Natural killer cell (primary cell): ENCODE measurements at regions not wholly inside any gene's neighbourhood (a gene's known extent, or its start where the extent isn't known, plus 50 kb on each side); places are given as distances from the start of the nearest gene placed in this dataset.

Source experiments
- ATAC-seq, 3 donors: fragments of 150-1000 bp in 2 of 3; fragments of 200-7000 bp in 1 of 3; cut with Tn5 transposase; 1 replicate in 1 of 3; 2 replicates in 2 of 3; pipeline ENCODE4 v1.10.0; 2021; ENCODE audit warnings: mild to moderate bottlenecking in 2 of 3, moderate library complexity in 2 of 3
- DNase-seq, 2 donors: peaks; one replicate each; pipeline versions ENCODE4 v3.0.0 to v3.0.0-alpha.2; 2013 to 2021; ENCODE audit warnings: mixed read lengths in 1 of 2
- H3K27ac ChIP-seq: one replicate; pipeline ENCODE4 v1.5.1; 2013; ENCODE audit warnings: mild to moderate bottlenecking, low read length
- H3K27me3 ChIP-seq: one replicate; pipeline ENCODE4 v1.6.1; 2013; ENCODE audit warnings: low read length; ENCODE audit not compliant: control insufficient read depth, insufficient read depth
- H3K36me3 ChIP-seq: one replicate; pipeline ENCODE4 v1.6.1; 2013; ENCODE audit warnings: low read length; ENCODE audit not compliant: control insufficient read depth, insufficient read depth
- H3K4me1 ChIP-seq: one replicate; pipeline ENCODE4 v1.6.1; 2013; ENCODE audit warnings: low read length; ENCODE audit not compliant: control insufficient read depth, insufficient read depth
- H3K4me3 ChIP-seq: one replicate; pipeline ENCODE4 v1.5.1; 2013; ENCODE audit warnings: low read length
- H3K9me3 ChIP-seq: one replicate; pipeline ENCODE4 v1.6.1; 2013; ENCODE audit warnings: low read length; ENCODE audit not compliant: control insufficient read depth, insufficient read depth
- H3K27ac Mint-ChIP-seq, 2 donors: one replicate each; pipeline ENCODE4 v1.8.0; 2022; ENCODE audit warnings: mild to moderate bottlenecking in 2 of 2, mixed read lengths in 2 of 2, moderate library complexity in 1 of 2
- H3K27me3 Mint-ChIP-seq, 2 donors: one replicate each; pipeline ENCODE4 v1.8.0; 2022; ENCODE audit warnings: low read depth in 2 of 2, mixed read lengths in 2 of 2
- H3K36me3 Mint-ChIP-seq: one replicate; pipeline ENCODE4 v1.8.0; 2022; ENCODE audit warnings: mixed read lengths
- H3K4me1 Mint-ChIP-seq, 2 donors: one replicate each; pipeline ENCODE4 v1.8.0; 2022; ENCODE audit warnings: mixed read lengths in 2 of 2
- H3K4me3 Mint-ChIP-seq: one replicate; pipeline ENCODE4 v1.8.0; 2022; ENCODE audit warnings: mild to moderate bottlenecking, moderate library complexity, mixed read lengths
- H3K9me3 Mint-ChIP-seq, 2 donors: one replicate each; pipeline ENCODE4 v1.8.0; 2022; ENCODE audit warnings: mixed read lengths in 2 of 2
- CTCF ChIP-seq: fragments of 200-600 bp; IDR thresholded peaks from one replicate; pipeline ENCODE4 v1.8.0; 2022; ENCODE audit warnings: antibody characterized with exemption
- WGBS: methylation state at CpG from one replicate; pipeline ENCODE4 v1.1.7; 2013; ENCODE audit warnings: missing lambda C conversion rate; ENCODE audit not compliant: insufficient coverage; 5-methylcytosine and 5-hydroxymethylcytosine counted together
- intact Hi-C: fragments of 100-400 bp; cut with micrococcal nuclease; formaldehyde crosslinking; loops from one replicate; pipeline ENCODE4 v1.14.2; 2022

- Histone ChIP-seq H3K27me3 (no peaks in the 10 kb centered on the region), H3K27ac (no peak overlapping the region), H3K9me3 (no peaks in the 10 kb centered on the region), H3K36me3 (no peaks in the 10 kb centered on the region), H3K4me1 (no peaks in the 10 kb centered on the region), H3K4me3 (no peak overlapping the region)
- peaks cover 0 to 3% of the 10 kb centered on the region in 2 donors for H3K27me3 Mint-ChIP-seq
- TF ChIP-seq CTCF = no peak
- H3K4me3 Mint-ChIP-seq = no peak overlapping the region
- H3K27ac Mint-ChIP-seq = no peak overlapping the region
- H3K36me3 Mint-ChIP-seq = no peaks in the 10 kb centered on the region
- 89% methylated on average over 4 of the region's 4 CpGs for WGBS
- DNase-seq = no peak
- H3K4me1 Mint-ChIP-seq = no peaks in the 10 kb centered on the region
- H3K9me3 Mint-ChIP-seq = no peaks in the 10 kb centered on the region
- ATAC-seq = no peak
- intact Hi-C loops = no loop called here
Measured at GRCh38 chr6:166684170-166684569, 57.1 kb upstream of the RPS6KA2 start.

GRCh38 chr6:166683477-166683876 is 56.4 kb upstream of the RPS6KA2 start:
- WGBS = 92% methylated on average over 10 of the region's 10 CpGs
- Histone ChIP-seq H3K4me3 (no peak overlapping the region), H3K27me3 (no peaks in the 10 kb centered on the region), H3K36me3 (no peaks in the 10 kb centered on the region), H3K4me1 (no peaks in the 10 kb centered on the region), H3K27ac (no peak overlapping the region), H3K9me3 (no peaks in the 10 kb centered on the region)
- DNase-seq (no peak), ATAC-seq (no peak)
- Mint-ChIP-seq H3K36me3 (no peaks in the 10 kb centered on the region), H3K9me3 (no peaks in the 10 kb centered on the region), H3K27me3 (peaks cover 0 to 3% of the 10 kb centered on the region in 2 donors), H3K27ac (no peak overlapping the region), H3K4me3 (no peak overlapping the region), H3K4me1 (no peaks in the 10 kb centered on the region)
- intact Hi-C loops = no loop called here
- TF ChIP-seq CTCF = no peak

GRCh38 chr6:166679566-166679965 is 52.5 kb upstream of the RPS6KA2 start:
- no peak overlapping the region for H3K27ac Mint-ChIP-seq
- H3K4me3 ChIP-seq = no peak overlapping the region
- DNase-seq (no peak), ATAC-seq (no peak)
- intact Hi-C loops = no loop called here
- no peak for TF ChIP-seq CTCF
- no peaks in the 10 kb centered on the region for H3K27me3 ChIP-seq
- no peak overlapping the region for H3K4me3 Mint-ChIP-seq
- WGBS = 98% methylated on average over 31 of the region's 31 CpGs
- H3K4me1 ChIP-seq = no peaks in the 10 kb centered on the region
- no peaks in the 10 kb centered on the region for H3K36me3 Mint-ChIP-seq
- H3K9me3 Mint-ChIP-seq = no peaks in the 10 kb centered on the region
- no peaks in the 10 kb centered on the region for H3K36me3 ChIP-seq
- H3K4me1 Mint-ChIP-seq = no peaks in the 10 kb centered on the region
- no peak overlapping the region for H3K27ac ChIP-seq
- no peaks in the 10 kb centered on the region for H3K9me3 ChIP-seq
- H3K27me3 Mint-ChIP-seq = no peaks in the 10 kb centered on the region

GRCh38 chr6:166678426-166678825 is 51.4 kb upstream of the RPS6KA2 start:
- no peak for TF ChIP-seq CTCF
- H3K27me3 ChIP-seq = no peaks in the 10 kb centered on the region
- ATAC-seq (no peak), DNase-seq (no peak)
- no peaks in the 10 kb centered on the region for H3K9me3 ChIP-seq
- no peaks in the 10 kb centered on the region for H3K9me3 Mint-ChIP-seq
- H3K36me3 Mint-ChIP-seq = no peaks in the 10 kb centered on the region
- no peaks in the 10 kb centered on the region for H3K36me3 ChIP-seq
- no peak overlapping the region for H3K4me3 ChIP-seq
- no peak overlapping the region for H3K27ac Mint-ChIP-seq
- no peaks in the 10 kb centered on the region for H3K4me1 Mint-ChIP-seq
- no peak overlapping the region for H3K4me3 Mint-ChIP-seq
- intact Hi-C loops = no loop called here
- no peaks in the 10 kb centered on the region for H3K4me1 ChIP-seq
- no peak overlapping the region for H3K27ac ChIP-seq
- 94% methylated on average over 10 of the region's 10 CpGs for WGBS
- H3K27me3 Mint-ChIP-seq = peaks cover 5 to 8% of the 10 kb centered on the region in 2 donors
